ENCODE measurements at regions not wholly inside any gene's neighbourhood (a gene's known extent, or its start where the extent isn't known, plus 50 kb on each side); places are given as distances from the start of the nearest gene placed in this dataset.
"Not testable (repeated sequence)": the region's sequence is repeated elsewhere in the genome, so short reads cannot be mapped to it uniquely, and the experiment has no call there.

DNA sequence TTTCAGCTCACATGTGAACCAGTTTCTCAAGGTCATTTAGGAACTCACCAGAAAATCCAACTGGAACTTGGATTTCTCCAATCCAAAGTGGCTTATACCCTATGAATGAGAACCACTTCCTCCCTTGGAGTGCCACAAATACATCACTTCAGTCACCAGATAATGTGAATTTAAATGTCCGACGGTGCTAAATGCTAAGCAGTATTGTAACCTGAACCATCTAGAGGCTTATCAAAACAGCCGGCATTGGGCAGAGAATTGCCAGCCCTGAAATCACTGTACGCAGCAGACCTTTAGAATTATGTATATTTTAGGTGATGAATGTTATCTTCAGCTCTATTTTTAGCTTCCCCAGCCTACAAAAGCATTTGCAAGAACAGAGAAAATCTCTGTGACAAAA, 76.8 kb upstream of the COX20 start:
- ATAC-seq = no peak

GRCh38 chr1:244759158-244759557, 76.3 kb upstream of the COX20 start:
- no peak for ATAC-seq

DNA sequence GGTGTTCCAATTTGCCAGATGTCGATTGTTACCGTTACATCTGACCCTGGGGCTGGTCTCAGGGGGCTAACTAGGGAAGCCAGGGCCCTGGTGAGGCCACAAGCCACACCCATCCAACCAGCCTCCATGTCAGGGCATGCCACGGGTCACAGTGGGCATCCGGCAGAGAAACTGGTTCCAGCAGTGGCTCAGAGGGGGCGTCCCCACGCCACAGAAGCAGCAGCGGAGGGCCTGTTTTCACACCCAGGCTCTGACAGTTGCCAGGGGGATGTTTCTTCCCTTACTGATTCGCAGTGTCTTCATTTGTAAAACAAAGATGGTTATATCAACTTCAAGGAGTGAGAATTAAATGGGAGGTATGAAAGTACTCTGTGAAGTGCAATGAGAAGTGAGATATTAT, 75.0 kb upstream of the COX20 start:
- no peak for ATAC-seq

- ATAC-seq = no peak
Measured at GRCh38 chr1:244761279-244761678, 74.2 kb upstream of the COX20 start.

DNA sequence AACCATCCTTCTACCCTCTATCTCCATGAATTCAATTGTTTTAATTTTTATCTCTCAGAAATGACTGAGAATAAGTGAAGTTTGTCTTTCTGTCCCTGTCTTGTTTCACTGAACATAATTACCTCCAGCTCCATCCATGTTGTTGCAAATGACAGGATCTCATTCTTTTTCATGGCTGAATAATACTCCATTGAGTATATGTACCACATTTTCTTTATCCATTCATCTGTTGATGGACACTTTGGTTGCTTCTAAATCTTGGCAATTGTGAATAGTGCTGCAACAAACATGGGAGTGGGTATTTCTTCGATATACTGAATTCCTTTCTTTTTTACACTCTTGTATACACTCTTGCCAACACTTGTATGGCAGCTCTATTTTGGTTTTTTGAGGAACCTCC, 72.8 kb upstream of the COX20 start:
- ATAC-seq = no peak

GRCh38 chr1:244768186-244768585, 67.3 kb upstream of the COX20 start:
- no peak for ATAC-seq

- no peak for ATAC-seq
Measured at GRCh38 chr1:244768804-244769203, 66.7 kb upstream of the COX20 start.

GRCh38 chr1:244770556-244770955, 64.9 kb upstream of the COX20 start:
- ATAC-seq = not testable (repeated sequence)

DNA sequence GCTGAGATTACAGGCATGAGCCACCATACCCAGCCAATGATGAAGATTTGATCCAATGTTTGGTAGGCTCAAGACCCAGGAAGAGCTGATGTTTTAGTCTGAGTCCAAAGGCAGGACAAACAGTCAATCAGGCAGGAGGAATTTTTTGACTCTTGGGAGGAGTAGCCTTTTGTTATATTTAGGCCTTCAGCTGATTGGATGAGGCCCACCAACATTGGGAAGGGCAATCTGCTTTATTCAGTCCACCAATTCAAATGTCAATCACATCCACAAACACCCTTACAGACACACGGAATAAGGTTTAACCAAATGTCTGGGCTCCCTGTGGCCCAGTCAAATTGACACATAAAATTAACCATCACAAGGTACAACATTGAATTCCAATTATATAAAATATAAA, 61.9 kb upstream of the COX20 start:
- ATAC-seq = no peak

- ATAC-seq = not testable (repeated sequence)
Measured at GRCh38 chr1:244776783-244777182, 58.7 kb upstream of the COX20 start.

DNA sequence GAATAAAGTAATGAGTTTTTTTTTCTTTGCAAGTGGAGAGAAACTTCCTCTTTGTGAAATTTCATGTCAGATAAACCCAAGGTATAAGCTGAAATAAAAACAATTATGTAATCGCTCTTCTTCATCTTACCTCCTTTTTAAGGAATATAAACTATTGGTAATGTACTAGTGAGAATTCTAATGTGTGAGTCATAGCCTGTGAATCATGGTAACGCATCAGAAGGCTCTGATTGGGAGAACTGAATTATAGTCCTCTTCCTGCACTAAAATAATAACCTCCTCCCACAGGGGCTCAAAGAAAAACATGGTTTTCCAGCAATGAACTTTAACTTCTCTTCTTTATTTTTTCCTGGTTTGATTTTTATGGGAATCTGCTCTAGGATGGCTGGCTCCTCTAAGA, 57.1 kb upstream of the COX20 start:
- ATAC-seq = peak; percentile 27 to 68

- peak in 1 of 2 donors; percentile 17 for ATAC-seq
Measured at GRCh38 chr1:244779410-244779809, 56.0 kb upstream of the COX20 start.

GRCh38 chr1:244780311-244780710, 55.1 kb upstream of the COX20 start:
- ATAC-seq = no peak

DNA sequence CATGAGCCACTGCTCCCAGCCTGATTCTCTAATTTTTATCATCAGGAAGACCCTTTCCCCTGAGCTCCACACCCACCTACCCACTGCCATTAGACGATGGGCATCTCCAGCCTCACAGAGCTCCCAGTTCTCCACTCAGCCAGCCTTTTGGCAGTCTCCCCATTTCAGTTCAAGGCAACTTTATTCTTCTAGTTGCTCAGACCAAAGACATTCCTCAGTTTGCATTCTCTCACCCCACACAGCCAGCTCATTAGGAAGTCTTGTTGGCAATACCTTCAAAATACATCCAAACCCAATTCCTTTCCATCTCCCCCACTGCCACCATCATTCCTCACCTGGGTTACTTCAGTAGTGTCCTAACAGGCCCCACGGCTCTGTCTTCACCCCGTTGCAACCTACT, 53.4 kb upstream of the COX20 start:
- no peak for ATAC-seq

GRCh38 chr1:244783138-244783537, 52.3 kb upstream of the COX20 start:
- ATAC-seq = no peak

Data from activated CD4-positive, CD25-positive, alpha-beta regulatory T cell treated with anti-CD3 and anti-CD28 coated beads, Interleukin-2, amount 50 U/mL, for 24 hours (primary cell).